HEK293 (cell line): ENCODE measurements at regions not wholly inside any gene's neighbourhood (a gene's known extent, or its start where the extent isn't known, plus 50 kb on each side); places are given as distances from the start of the nearest gene placed in this dataset.

ENCODE experiments used
- CTCF ChIA-PET: fragments of 350-600 bp; formaldehyde crosslinking; extraction: SDS; loops from one replicate; lab custom pipeline; 2021; ENCODE audit warnings: antibody characterized with exemption; lab: Yijun Ruan, JAX
- POLR2A ChIA-PET: fragments of 300-600 bp; formaldehyde crosslinking; extraction: SDS; loops from one replicate; lab custom pipeline; 2020; ENCODE audit warnings: antibody characterized with exemption, inconsistent platforms; lab: Yijun Ruan, JAX
- H3K27ac ChIP-seq: fragments of 200-500 bp; sonication (Bioruptor generic); 2 replicates; pipeline ENCODE4 v1.5.1; 2014; ENCODE audit warnings: low read depth, low read length, control low read depth, inconsistent platforms; ENCODE audit errors: extremely low read depth
- H3K36me3 ChIP-seq, 2 experiments: fragments of 200-500 bp in 1 of 2; sonication (Bioruptor generic) in 1 of 2; 1 replicate in 1 of 2; 2 replicates in 1 of 2; pipeline ENCODE4 v1.5.1; 2014 to 2017; ENCODE audit warnings: inconsistent platforms in 2 of 2, low read length in 2 of 2; ENCODE audit not compliant: control insufficient read depth in 2 of 2, insufficient read depth in 1 of 2
- H3K4me1 ChIP-seq: fragments of 200-500 bp; sonication (Bioruptor generic); 2 replicates; pipeline ENCODE4 v1.5.1; 2014; ENCODE audit warnings: mild to moderate bottlenecking, low read length, inconsistent platforms; ENCODE audit not compliant: control insufficient read depth, insufficient read depth
- H3K4me3 ChIP-seq: 2 replicates; pipeline ENCODE4 v1.5.1; 2011; ENCODE audit warnings: low read depth, mild to moderate bottlenecking, control low read depth, low read length, moderate library complexity
- H3K9me3 ChIP-seq: fragments of 200-500 bp; sonication (Bioruptor generic); 2 replicates; pipeline ENCODE4 v1.5.1; 2014; ENCODE audit warnings: low read depth, low read length, inconsistent platforms; ENCODE audit not compliant: control insufficient read depth, insufficient read depth
- GLI2 ChIP-seq: fragments of 450-650 bp; formaldehyde crosslinking; IDR thresholded peaks from 2 replicates; pipeline ENCODE4; 2017; ENCODE audit warnings: missing biosample characterization, missing genetic modification characterization, low read depth, borderline replicate concordance
- GLIS1 ChIP-seq: fragments of 450-650 bp; formaldehyde crosslinking; IDR thresholded peaks from 2 replicates; pipeline ENCODE4 v1.5.1; 2016; ENCODE audit warnings: missing biosample characterization, missing genetic modification characterization
- SCRT2 ChIP-seq: fragments of 450-650 bp; formaldehyde crosslinking; IDR thresholded peaks from 2 replicates; pipeline ENCODE4 v1.5.1; 2016; ENCODE audit warnings: missing biosample characterization, missing genetic modification characterization
- TCF7L2 ChIP-seq: IDR thresholded peaks from 2 replicates; pipeline ENCODE4 v1.6.1; 2011; ENCODE audit warnings: low read depth, mild to moderate bottlenecking, inconsistent platforms, low read length, moderate library complexity, borderline replicate concordance
- TRIM28 ChIP-seq: IDR thresholded peaks from 2 replicates; pipeline ENCODE4 v1.6.1; 2011; ENCODE audit warnings: low read length, control low read depth, borderline replicate concordance
- ZBTB1 ChIP-seq: fragments of 450-650 bp; formaldehyde crosslinking; IDR thresholded peaks from 2 replicates; pipeline ENCODE4 v1.5.1; 2016; ENCODE audit warnings: missing biosample characterization, missing genetic modification characterization
- ZBTB10 ChIP-seq: fragments of 450-650 bp; formaldehyde crosslinking; IDR thresholded peaks from 2 replicates; pipeline ENCODE4 v1.5.1; 2016; ENCODE audit warnings: missing biosample characterization, missing genetic modification characterization
- ZBTB11 ChIP-seq: fragments of 450-650 bp; formaldehyde crosslinking; conservative IDR thresholded peaks from 2 replicates; pipeline ENCODE4 v1.5.1; 2016; ENCODE audit warnings: low read depth, missing biosample characterization, missing genetic modification characterization
- ZBTB6 ChIP-seq: fragments of 450-650 bp; formaldehyde crosslinking; IDR thresholded peaks from 2 replicates; pipeline ENCODE4 v1.5.1; 2017; ENCODE audit warnings: missing biosample characterization, missing genetic modification characterization
- ZNF10 ChIP-seq: fragments of 450-650 bp; formaldehyde crosslinking; IDR thresholded peaks from 2 replicates; pipeline ENCODE4 v1.5.1; 2017; ENCODE audit warnings: missing biosample characterization, missing genetic modification characterization
- ZNF24 ChIP-seq: fragments of 450-650 bp; formaldehyde crosslinking; IDR thresholded peaks from 2 replicates; pipeline ENCODE4 v1.5.1; 2016; ENCODE audit warnings: missing biosample characterization, missing genetic modification characterization
- ZNF26 ChIP-seq: fragments of 450-650 bp; formaldehyde crosslinking; IDR thresholded peaks from 2 replicates; pipeline ENCODE4 v1.5.1; 2016; ENCODE audit warnings: missing biosample characterization, missing genetic modification characterization
- ZNF449 ChIP-seq: fragments of 450-650 bp; formaldehyde crosslinking; IDR thresholded peaks from 2 replicates; pipeline ENCODE4 v1.5.1; 2017; ENCODE audit warnings: missing biosample characterization, mild to moderate bottlenecking, missing genetic modification characterization, moderate library complexity
- ZNF473 ChIP-seq: fragments of 450-650 bp; formaldehyde crosslinking; IDR thresholded peaks from 2 replicates; pipeline ENCODE4 v1.5.1; 2017; ENCODE audit warnings: missing biosample characterization, missing genetic modification characterization
- ZNF610 ChIP-seq: fragments of 450-650 bp; formaldehyde crosslinking; IDR thresholded peaks from 2 replicates; pipeline ENCODE4 v1.5.1; 2016; ENCODE audit warnings: missing biosample characterization, missing genetic modification characterization, borderline replicate concordance
- ZNF837 ChIP-seq: fragments of 450-650 bp; formaldehyde crosslinking; IDR thresholded peaks from 2 replicates; pipeline ENCODE4 v1.5.1; 2016; ENCODE audit warnings: missing biosample characterization, missing genetic modification characterization
- ZNF843 ChIP-seq: fragments of 450-650 bp; formaldehyde crosslinking; IDR thresholded peaks from 2 replicates; pipeline ENCODE4 v1.5.1; 2016; ENCODE audit warnings: missing biosample characterization, missing genetic modification characterization

- CTCF ChIA-PET, result no interaction called here
These were observed 98.4 kb downstream of the PCDH7 start for GRCh38 chr4:30818541-30818940.

More at GRCh38 chr4:30818541-30818940, 98.4 kb downstream of the PCDH7 start:
- Histone ChIP-seq H3K9me3 (no peaks in the 10 kb centered on the region), H3K36me3 (no peaks in the 10 kb centered on the region), H3K27ac (no peak overlapping the region), H3K4me3 (no peak overlapping the region), H3K4me1 (peaks cover 5% of the 10 kb centered on the region; the same call in 1 of the 2 replicates)
- TF ChIP-seq ZNF473, result no peak
- no peak for TF ChIP-seq ZNF610 (tag by site-specific recombination)
- TF ChIP-seq ZNF24, result no peak
- no peak for TF ChIP-seq ZNF837 (tag by site-specific recombination)
- no peak for TF ChIP-seq ZNF843 (tag by site-specific recombination)
- no peak for TF ChIP-seq GLI2 (tag by site-specific recombination)
- no peak for TF ChIP-seq TRIM28
- no peak for TF ChIP-seq ZNF26 (tag by site-specific recombination)
- TF ChIP-seq TCF7L2, result no peak
- TF ChIP-seq ZBTB11, result no peak
- no peak for TF ChIP-seq ZBTB1 (tag by site-specific recombination)
- no peak for TF ChIP-seq ZNF10 (tag by site-specific recombination)
- no peak for TF ChIP-seq ZBTB10 (tag by site-specific recombination)
- no peak for TF ChIP-seq ZNF449 (tag by site-specific recombination)
- no peak for TF ChIP-seq SCRT2
- TF ChIP-seq ZBTB6 (tag by site-specific recombination), result no peak
- TF ChIP-seq GLIS1 (tag by site-specific recombination), result no peak
- POLR2A ChIA-PET, result interaction anchor here (0.6 kb wide), 1 partner anchor 16 kb away, joined by 4 read pairs; no protein-coding TSS in a partner anchor
